HG03280 (cell line): ENCODE measurements at regions not wholly inside any gene's neighbourhood (a gene's known extent, or its start where the extent isn't known, plus 50 kb on each side); places are given as distances from the start of the nearest gene placed in this dataset.

Source experiments
- ATAC-seq: cut with Tn5 transposase; IDR thresholded peaks from one replicate; pipeline ENCODE4 v1.9.1; 2021; ENCODE audit warnings: mild to moderate bottlenecking, moderate library complexity; ENCODE audit not compliant: unreplicated experiment

DNA sequence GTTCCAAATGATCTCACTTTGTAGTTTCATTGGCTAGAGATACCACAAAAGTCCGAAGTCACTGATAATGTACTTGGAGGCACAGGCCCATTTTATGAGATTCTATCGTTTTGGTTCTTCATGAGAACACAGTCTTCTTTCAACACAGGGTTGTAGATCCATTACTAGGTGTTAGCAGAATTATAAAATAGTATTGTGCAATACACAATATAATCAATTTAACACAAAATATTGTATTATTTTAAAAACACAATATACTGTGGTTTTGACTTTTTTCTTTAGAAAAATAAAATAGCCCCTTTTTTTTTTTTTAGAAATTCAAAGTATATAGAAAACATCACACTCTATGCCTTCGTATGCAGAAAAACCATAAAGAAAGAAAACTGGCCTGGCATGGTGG, 138.6 kb upstream of the TSC22D2 start:
- no peak for ATAC-seq

DNA sequence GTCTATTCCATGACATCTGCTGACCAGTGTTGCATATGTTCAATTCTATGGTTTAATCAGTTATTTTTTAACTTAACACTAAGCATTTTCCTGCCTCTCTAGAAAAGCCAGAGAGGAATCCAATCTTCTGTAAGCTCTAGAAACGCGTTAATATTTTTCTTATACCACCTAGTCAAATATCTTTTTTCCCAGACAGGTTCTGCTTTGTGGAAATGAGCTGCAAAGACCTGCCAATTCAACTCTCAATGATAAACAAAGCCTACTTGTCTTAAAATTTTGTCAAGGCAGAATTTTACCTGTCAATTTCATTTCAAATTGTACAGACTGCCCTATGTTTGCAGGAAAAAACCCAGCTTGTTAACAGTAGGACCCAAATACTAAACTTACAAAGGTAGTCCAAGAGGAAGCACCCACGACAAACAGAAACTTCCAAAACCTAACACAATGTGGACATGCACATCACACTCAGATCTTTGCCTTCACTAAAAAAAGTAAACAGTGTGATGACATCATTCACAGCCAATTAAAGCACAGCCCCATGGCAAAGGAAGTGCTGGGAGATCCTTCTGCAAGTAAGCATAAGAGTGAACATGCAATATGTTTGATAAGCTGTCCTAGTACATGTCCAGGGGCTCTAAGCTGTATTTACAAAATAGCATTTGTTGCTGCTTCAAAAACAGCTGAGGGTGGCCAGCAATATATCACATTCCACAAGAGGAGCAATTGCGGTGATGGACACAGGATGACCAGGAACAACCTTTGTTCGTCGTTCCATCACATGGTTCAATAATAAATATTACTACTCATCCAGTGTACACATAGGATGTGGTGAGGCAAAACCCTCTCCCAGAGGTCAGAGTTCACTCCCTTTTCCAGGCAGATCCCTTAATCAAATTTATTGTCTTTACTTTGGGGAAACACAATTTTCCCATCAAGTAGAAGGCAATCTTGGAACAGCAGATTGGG, 139.4 kb upstream of the TSC22D2 start:
- ATAC-seq, result no peak

DNA sequence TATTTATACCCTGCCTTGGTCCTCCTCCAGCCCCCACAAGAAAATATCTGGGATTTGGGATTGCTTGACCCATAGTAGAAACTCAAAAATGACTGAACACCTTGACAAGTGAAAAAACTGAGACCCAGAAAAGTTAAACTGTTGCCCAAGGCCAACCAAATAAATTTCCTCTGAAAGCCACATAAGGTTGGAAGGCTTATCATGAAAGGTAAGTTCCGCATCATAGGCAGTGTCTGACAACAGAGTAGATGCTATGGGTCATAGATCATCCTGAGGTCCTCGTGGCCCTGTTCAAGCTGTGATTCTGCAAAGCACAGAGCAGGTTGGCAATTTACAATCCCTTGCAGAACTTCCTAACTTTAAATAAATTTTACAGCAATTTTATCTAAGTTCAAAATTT, 140.8 kb upstream of the TSC22D2 start:
- ATAC-seq, result no peak

DNA sequence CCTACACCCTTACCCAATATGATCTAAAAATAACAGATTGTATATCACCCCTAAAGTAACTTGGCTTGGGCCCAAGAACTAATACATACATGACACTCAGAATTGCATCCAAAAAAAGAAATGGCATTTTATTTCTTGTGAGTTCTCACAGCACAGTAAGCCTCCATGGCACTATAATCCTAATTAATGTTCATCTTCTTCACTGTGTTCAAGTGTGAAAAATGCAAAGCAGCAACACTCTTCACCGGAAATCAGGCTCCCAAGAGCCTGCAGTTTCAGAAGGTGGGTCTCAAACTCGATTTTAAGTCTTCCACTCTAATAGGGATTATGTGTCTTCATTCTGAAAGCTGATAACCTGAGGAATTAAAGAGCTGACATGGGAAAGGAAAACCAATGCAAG, 142.8 kb upstream of the TSC22D2 start:
- no peak for ATAC-seq

DNA sequence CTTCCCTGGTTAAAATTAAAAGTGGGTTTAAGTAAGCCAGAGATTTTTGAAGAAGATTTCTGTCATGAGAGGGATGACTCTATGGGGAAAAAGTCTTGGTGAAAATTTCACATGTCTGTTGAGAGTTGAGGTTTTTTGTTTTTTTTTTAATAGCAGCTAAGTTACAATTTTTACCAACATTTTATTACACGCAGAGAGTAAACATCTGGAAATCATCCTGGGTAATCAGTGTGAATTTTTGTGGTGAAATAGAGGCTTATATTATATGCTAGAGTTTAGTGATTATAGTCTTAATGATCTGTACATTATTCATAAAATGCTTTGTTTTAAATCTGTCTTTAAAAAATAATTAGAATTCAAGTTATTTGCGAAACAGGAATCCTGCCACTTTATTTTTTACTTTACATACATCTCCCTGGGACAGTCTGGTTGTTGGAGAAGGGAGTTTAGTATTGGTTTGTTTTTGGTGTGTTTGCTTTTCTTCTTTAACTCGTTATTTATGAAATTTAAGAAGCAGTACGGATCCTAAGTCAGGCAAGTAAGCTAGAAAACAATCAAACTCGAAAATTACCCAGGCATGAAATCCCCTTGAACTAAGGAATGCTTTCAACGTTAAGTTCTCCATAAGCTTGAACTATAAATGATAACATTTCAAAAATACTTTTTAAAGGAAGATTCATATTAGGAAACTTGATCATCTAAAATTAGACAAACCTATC, 143.4 kb upstream of the TSC22D2 start:
- ATAC-seq, result no peak

DNA sequence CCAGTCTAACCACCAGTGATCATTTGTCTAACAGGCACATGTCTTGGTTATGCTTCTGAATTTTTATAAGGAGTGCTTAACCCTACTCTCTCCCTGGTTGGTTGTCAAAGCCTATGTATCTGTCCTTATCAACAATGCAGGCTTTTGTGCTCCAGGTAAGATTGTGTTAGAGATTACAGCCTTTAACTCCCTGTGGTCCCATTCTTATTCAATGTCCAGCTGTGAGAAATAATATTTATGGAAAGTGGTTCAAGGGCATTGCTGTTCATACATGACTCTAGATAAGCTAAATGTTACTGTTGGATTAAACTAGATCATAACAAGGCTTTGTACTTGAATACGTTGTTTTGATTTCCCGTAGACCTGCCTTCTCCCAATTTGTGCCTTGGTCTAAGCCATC, 146.1 kb upstream of the TSC22D2 start:
- ATAC-seq, result no peak

DNA sequence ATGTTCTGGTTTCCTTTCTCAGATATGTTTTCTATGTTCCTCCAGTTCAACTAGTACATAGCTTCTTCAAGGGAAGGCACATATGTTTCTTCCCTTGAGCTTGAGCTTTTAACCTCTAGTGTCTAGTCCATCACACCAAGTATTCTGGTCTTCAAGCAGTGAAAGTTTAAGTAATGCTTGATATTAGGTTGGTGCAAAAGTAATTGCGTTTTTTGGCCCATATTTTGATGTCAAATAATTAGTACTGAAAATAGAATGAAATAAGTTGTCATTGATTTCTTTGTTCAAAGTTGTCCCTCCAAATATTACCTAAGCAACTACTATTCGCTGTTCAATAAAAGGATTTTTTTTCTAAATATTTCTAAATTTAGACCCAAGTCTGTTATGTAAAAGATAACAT, 146.7 kb upstream of the TSC22D2 start:
- ATAC-seq, result no peak

DNA sequence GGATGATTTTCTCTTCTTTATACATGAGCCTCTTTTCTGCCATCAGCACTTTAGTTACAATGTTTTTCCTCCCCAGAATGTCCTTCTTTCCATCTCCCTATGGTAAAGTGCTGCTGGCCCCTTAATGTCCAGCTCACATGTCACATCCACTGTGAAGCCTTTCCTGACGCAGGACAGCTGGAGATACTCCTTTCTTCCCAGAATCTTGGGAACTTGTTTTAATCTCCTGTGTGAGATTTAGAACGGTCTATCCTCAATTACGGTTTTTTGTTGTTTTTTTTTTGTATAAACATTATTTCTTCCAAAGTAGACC, 147.7 kb upstream of the TSC22D2 start:
- ATAC-seq, result no peak

DNA sequence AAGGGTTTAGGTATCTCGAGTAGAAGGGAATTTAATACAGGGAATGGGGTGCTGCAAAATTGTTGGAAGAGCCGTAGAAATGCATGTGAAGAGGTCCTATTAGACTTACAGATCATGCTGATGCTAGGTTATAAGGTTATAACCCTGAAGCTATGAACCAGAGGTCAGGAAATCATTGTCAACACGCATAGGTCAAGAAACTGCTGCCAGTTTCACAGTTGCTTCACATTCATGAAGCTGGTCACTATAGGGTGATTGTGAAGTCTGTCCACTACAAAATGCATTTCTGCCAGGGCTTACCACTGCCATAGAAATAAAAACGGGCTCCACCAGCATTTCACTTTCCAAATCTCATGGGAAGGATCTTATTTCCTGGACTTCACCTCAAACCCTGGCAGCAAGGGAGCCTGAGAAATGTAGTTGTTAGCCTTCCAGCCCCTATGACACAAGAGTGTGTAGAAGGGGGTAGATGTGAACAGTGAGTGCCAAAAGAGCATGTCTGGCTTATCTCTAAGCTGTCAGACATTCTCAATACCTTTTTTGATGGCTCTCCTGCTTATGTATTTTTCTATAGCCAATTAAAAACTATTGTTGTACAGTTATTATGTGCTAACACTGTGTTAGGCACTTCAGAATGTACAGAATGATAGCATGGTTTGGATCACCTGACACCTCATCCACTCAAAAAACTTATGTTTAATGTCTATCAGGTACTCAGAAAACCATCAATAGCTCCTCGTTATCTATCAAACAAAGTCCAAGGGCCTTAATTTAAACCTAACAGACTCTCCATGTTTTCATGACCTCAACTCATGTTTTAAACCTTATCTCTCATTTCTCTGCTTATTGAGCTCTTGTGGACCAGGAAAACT, 148.3 kb upstream of the TSC22D2 start:
- ATAC-seq, result no peak

DNA sequence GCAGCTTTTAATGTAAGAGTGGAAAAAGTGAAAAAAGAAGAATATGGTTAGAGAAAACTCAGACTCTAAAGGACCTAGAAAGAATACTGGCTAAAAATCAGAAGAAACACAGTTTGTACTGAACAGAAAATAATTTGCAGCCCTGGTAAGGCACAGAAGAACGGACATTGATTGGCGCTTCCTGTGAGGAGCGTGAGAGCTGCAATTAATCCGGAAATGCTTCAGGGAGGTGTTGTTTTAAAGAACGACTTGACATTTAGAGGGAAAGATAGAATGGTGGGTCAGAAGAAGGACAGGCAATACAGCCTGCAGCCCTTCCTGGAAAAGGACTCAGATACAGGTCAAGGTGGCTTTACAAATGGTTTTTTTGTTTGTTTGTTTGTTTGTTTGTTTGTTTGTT, 151.3 kb upstream of the TSC22D2 start:
- ATAC-seq, result no peak

DNA sequence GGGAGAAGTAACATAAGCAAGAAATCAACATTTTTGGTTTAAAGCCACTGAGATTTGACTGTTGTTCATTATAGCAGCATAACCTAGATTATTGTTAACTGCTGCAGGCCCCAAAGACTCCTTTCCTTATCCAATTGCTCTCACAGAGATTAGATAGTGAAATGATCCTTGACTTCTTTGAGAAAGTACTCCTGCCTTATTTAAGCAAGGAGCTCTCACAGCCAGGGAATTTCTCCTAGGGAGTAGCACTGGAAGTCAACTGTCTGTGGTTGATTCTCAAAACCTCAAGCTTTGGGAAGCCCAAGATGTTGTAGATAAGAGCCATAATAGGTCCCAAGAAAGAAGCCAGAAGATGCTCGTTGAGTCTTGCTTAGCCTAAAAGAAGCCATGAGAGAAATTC, 151.8 kb upstream of the TSC22D2 start:
- no peak for ATAC-seq

DNA sequence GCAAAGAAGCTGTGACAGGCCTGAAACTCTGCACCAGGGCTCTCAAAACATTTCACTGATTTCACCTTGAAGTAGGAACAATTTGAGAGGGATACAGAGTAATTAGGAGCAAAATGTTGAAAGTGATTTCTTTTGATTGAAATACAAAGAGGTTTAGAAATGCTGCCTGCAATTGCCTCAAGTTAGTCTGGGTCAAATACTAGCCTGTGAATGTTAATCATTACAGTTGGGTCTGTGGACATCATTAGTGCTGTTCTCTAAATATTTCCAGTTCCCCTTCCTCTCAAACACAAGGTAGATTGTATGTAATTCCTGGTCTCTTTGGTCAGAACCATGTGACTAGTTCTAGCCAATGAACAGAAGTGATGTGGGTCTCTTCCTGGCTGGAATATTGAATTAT, 152.3 kb upstream of the TSC22D2 start:
- ATAC-seq, result no peak

DNA sequence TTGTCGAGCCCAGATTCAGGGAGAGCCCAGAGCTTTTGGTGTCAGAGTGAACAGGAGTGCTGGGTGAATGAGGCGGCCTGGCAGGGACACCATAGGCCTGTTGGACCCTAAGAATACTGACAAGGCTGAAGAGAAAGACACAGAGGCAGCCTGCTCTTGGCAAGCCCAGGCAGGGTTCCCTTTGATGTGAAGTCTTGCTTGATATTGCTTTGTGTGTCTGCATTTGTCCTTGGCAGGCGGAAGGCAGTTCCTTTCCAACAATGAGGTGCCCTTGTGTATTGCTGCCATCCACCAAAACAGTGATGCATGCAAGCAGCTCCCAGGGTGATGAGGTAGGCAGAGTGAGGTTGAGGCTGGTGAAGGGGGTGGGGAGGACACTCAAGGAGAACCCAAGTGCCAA, 152.7 kb upstream of the TSC22D2 start:
- ATAC-seq, result no peak

DNA sequence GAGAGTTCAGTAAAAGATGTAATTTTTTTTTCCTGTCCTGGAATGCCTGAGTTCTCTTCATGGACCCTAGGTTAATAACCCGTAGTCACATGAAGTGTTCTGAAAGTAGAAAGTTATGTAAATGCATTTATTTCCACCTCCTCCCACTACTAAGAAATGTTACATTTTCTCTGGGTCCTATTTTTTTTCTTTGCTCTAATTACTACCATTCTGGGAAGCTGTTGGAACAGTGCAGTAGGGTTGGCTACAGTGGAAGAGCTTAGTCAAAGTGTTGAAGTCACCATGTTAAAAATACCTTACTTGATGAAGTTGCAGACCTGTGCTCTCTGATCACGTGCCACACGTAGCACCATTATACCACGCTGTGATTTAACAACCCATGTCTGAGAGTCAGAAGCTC, 153.8 kb upstream of the TSC22D2 start:
- no peak for ATAC-seq

DNA sequence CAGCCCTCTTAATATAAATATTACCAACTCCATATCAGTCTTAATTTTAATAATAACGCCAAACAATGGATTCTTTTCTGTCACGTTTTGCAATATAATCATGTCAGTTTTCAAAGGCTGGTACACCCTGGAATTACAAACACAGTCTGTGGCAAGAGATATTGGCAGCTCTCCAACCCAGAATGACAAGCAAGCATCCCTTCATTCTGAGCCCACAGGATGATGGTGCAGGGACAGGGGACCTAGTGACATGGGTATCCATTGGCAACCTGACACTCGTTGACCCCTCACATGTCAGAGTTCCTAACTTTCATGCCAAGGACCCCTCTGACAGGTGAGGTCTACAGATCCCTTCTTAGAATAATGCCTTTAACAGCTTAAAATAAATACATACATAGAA, 154.5 kb upstream of the TSC22D2 start:
- no peak for ATAC-seq

DNA sequence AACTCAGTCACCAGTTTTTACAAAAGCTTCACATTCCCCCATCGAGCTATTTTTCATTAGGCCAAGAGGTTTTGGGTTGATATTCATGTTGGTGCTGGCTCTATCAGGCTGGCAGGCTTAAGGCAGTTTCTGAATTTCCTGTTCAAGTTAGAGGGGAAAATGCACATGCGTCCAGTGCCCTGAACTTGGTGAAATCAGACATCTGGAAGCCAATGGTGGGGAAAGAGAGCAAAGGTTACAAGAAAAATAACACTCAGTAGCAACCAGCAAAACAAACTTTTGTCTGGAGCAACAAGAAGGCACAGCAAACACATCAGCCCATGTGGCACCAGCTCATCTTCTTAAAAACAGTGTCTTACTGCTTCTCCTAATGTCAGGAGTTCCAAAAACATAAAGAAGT, 155.6 kb upstream of the TSC22D2 start:
- no peak for ATAC-seq

DNA sequence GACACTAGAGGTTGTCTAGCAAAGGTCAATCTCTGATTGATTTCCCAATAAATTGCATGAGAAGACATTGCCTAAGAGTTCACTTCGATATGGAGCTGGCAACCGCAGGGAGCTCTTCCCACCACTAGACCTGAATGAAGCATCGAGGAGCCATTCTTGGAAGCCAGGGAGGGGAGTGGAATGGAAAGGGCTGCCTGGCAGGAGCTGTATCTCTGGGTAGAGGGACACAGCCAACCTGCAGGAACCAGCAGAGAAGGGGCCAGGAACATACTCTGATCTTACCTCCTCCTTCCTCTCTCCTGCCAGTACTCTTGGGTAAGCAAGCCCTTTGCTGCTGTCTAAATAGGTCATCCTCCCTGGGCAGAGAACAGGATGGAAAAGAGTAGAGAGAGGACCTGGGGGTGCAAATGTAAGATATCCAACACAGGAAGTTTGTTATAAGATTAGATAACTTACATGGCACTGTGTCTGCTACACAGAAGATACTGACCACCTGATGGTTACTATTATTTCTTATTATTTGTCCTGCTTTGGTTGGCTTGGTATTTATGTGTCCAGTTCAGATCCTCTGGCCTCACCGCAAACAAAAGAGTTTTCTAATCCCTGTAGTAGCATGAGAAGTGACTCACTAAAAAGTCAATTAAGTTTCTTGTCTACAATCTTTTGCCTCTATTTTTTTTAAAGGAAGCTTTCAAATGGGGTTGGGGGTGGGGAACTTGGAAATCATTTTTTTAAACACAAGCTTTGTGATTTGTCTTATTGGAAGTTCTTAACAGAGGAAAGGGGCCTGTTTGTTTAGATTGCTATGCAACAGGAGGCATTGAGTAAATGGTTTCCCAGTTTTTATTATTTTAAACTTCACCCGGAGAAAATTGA, 156.7 kb upstream of the TSC22D2 start:
- no peak for ATAC-seq

DNA sequence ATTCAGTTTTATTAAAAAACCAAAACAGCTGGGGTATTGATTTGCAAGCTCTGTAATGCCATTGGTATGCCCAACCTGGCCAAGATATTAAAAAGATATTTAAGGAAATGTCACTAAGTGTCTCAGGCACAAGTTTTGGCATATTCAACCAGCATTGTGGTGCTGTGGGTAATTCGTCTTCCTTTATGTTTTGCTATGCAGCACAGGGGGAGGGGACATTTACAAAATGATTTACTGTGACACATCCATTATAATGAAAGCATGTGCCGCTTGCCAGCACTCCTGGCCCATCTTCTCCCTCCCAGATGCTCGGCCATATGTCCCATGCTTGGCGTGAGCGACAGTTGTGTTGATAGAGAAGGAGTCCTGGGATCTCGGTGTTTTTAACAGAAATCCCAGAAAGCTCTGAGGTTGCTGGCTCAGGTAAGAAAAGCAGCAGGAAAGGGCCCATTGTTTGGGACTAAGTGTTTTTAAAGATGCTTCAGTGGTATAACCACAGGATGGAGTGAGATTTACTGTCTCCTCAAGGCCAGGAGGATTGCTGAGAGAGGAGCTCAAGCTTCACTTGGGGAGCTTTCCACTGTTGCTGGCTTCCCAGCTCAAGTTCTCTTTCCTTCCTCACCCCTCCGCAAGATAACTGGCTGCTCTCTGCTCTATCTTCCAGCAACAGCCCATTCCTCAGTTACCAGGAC, 158.2 kb upstream of the TSC22D2 start:
- no peak for ATAC-seq

DNA sequence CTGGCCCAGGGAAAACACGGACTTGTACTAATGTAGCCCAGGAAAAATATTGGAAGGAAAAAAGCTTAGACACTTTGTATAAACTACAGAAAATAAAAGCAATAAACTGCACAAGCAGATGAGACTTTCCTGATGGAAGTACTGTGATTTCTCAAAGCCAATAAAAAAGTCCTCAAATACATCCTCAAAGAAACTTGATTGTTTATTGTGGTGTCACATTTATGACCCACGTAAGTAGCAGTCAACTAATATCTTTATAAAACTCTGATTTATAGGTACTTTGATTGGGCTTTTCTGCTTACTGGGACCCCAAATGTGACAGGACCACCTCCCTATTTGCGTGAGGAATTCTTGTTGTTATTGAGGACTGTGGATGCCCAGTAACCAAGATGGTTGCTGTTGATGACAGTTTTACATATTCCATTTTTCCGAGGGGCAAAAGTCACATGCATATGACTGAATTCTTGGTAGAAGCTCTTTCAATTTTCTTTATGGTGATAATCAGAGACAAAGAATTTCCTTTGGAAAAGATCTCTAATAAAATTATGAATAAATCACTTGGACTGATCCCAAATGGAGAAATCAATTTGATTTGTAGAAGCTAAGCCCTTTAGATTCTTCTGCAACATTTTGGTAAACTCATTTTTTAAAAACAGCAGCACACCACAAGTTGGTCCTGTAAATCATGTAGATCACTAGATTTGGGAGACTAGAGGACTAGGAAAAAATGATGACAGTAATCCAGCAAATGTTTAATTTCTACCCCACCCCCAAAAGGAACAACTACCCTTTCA, 159.0 kb upstream of the TSC22D2 start:
- ATAC-seq, result no peak
